K562 (cell line): ENCODE measurements at regions not wholly inside any gene's neighbourhood (a gene's known extent, or its start where the extent isn't known, plus 50 kb on each side); places are given as distances from the start of the nearest gene placed in this dataset.
A peak's percentile ranks its signal among the peaks of the same experiment; 100 is the strongest.

Experiments used
- ATAC-seq: fragments of 200-7000 bp; cut with Tn5 transposase; 3 replicates; pipeline ENCODE4 v1.9.1; 2020; ENCODE audit warnings: moderate library complexity
- BruUV-seq: library from RNA; stranded (reverse); fragments of 400-500 nt; replicated peaks from 2 replicates; lab custom pipeline; 2021; lab: Mats Ljungman, UMichigan
- CTCF ChIA-PET: fragments of 300-600 bp; formaldehyde crosslinking; extraction: SDS; loops from one replicate; lab custom pipeline; 2021; ENCODE audit warnings: low intra/inter-chr PET ratio; lab: Yijun Ruan, JAX
- POLR2A ChIA-PET: fragments of 300-600, 350-650 bp; sonication (Branson Sonifier 250); formaldehyde crosslinking; extraction: SDS; loops from one replicate; lab custom pipeline; 2021; ENCODE audit warnings: antibody characterized with exemption, inconsistent platforms; lab: Yijun Ruan, JAX
- DNase-seq, 4 experiments: peaks; one replicate each; pipeline versions ENCODE4 v3.0.0 to v3.0.0-alpha.2; 2011 to 2018; ENCODE audit warnings: low spot score in 3 of 4, mixed read lengths in 3 of 4; ENCODE audit errors: extremely low read depth in 1 of 4
- FAIRE-seq: peaks from 2 replicates; lab custom pipeline; 2011; peaks lifted over from hg19 to GRCh38; lab: Jason Lieb, UNC
- H2AFZ ChIP-seq: 2 replicates; pipeline ENCODE4 v1.6.0; 2011; ENCODE audit warnings: low read depth, low read length, control low read depth, inconsistent platforms
- H3K27ac ChIP-seq: fragments of 200-600 bp; 3 replicates; pipeline ENCODE4 v1.8.0; 2011; ENCODE audit warnings: low read depth, mild to moderate bottlenecking, control low read depth, inconsistent platforms, low read length, moderate library complexity, mixed read lengths; ENCODE audit errors: extremely low read depth
- H3K27me3 ChIP-seq, 2 experiments: fragments of 300-600 bp in 1 of 2; 2 replicates in 1 of 2; 3 replicates in 1 of 2; pipeline versions ENCODE4 v1.6.0 to v1.8.0; 2011; ENCODE audit warnings: inconsistent platforms in 2 of 2, low read length in 2 of 2, mild to moderate bottlenecking in 1 of 2, mixed read lengths in 1 of 2, moderate library complexity in 1 of 2; ENCODE audit not compliant: control insufficient read depth in 2 of 2, insufficient read depth in 2 of 2
- H3K36me3 ChIP-seq: fragments of 300-600 bp; 3 replicates; pipeline ENCODE4 v1.8.0; 2011; ENCODE audit warnings: mild to moderate bottlenecking, low read length, inconsistent platforms; ENCODE audit not compliant: control insufficient read depth, insufficient read depth
- H3K4me1 ChIP-seq, 2 experiments: fragments of 200-600 bp in 1 of 2; replicated peaks in 1 of 2; 2 replicates in 1 of 2; 3 replicates in 1 of 2; pipeline versions ENCODE4 v1.5.1 to v1.8.0; 2011; ENCODE audit warnings: inconsistent platforms in 2 of 2, low read length in 2 of 2, mild to moderate bottlenecking in 1 of 2, mixed read lengths in 1 of 2, moderate library complexity in 1 of 2; ENCODE audit not compliant: control insufficient read depth in 2 of 2, insufficient read depth in 2 of 2
- H3K4me2 ChIP-seq: 2 replicates; pipeline ENCODE4 v1.6.1; 2011; ENCODE audit warnings: low read length, control low read depth, inconsistent platforms, mixed read lengths; ENCODE audit not compliant: insufficient read depth
- H3K4me3 ChIP-seq: fragments of 200-600 bp; sonication (generic), shearing (Covaris generic); 2 replicates; pipeline ENCODE4 v1.5.1; 2016; ENCODE audit warnings: control low read depth, inconsistent platforms
- H3K79me2 ChIP-seq: fragments of 200-600 bp; 3 replicates; pipeline ENCODE4 v1.8.0; 2011; ENCODE audit warnings: low read length, inconsistent platforms; ENCODE audit not compliant: control insufficient read depth, insufficient read depth
- H3K9ac ChIP-seq, 2 experiments: 2 replicates each; pipeline versions ENCODE4 v1.6.0 to v1.6.1; 2011; ENCODE audit warnings: low read depth in 2 of 2, low read length in 2 of 2, control low read depth in 1 of 2, inconsistent platforms in 1 of 2, mild to moderate bottlenecking in 1 of 2, mixed read lengths in 1 of 2; ENCODE audit not compliant: insufficient read depth in 1 of 2
- H3K9me1 ChIP-seq: one replicate; pipeline ENCODE4 v1.6.0; 2011; ENCODE audit warnings: inconsistent platforms, mild to moderate bottlenecking, low read length, moderate library complexity; ENCODE audit not compliant: control insufficient read depth, insufficient read depth
- H3K9me3 ChIP-seq: replicated peaks from 2 replicates; pipeline ENCODE4 v1.5.1; 2011; ENCODE audit warnings: low read depth, low read length, inconsistent platforms; ENCODE audit not compliant: control insufficient read depth, insufficient read depth
- H4K20me1 ChIP-seq: replicated peaks from 2 replicates; pipeline ENCODE4 v1.6.1; 2011; ENCODE audit warnings: low read length, inconsistent platforms, mixed read lengths; ENCODE audit not compliant: control insufficient read depth, insufficient read depth
- CTBP1 ChIP-seq: fragments of 450-650 bp; IDR thresholded peaks from 2 replicates; pipeline ENCODE4 v1.6.1; 2016; ENCODE audit warnings: borderline replicate concordance
- CTCF ChIP-seq, 3 experiments: IDR thresholded peaks in 2 of 3; conservative IDR thresholded peaks in 1 of 3; 2 replicates each; pipeline ENCODE4 v1.5.1; 2011 to 2012; ENCODE audit warnings: low read length in 3 of 3, mild to moderate bottlenecking in 3 of 3, control low read depth in 2 of 3, improper control_type of control experiment in 1 of 3, inconsistent platforms in 1 of 3, low read depth in 1 of 3, mixed read lengths in 1 of 3, moderate library complexity in 1 of 3; ENCODE audit not compliant: insufficient read depth in 2 of 3
- CXXC5 ChIP-seq: fragments of 250-450 bp; sonication (Bioruptor Pico); IDR thresholded peaks from 2 replicates; pipeline ENCODE4 v1.8.0; 2022; ENCODE audit warnings: inconsistent platforms, mild to moderate bottlenecking, moderate library complexity
- ESRRA ChIP-seq: fragments of 450-650 bp; IDR thresholded peaks from 2 replicates; pipeline ENCODE4 v1.6.1; 2014; ENCODE audit warnings: low read depth, mild to moderate bottlenecking, moderate library complexity, borderline replicate concordance
- L3MBTL2 ChIP-seq: fragments of 450-650 bp; IDR thresholded peaks from 2 replicates; pipeline ENCODE4 v1.6.1; 2016; ENCODE audit warnings: mild to moderate bottlenecking, moderate library complexity
- NR2C1 ChIP-seq, 2 experiments: fragments of 450-650 bp; IDR thresholded peaks; 2 replicates each; pipeline ENCODE4 v1.6.1; 2017; ENCODE audit warnings: mild to moderate bottlenecking in 2 of 2, antibody characterized with exemption in 1 of 2, inconsistent platforms in 1 of 2, missing compliant biosample characterization in 1 of 2, missing genetic modification characterization in 1 of 2
- NR2C2 ChIP-seq, 2 experiments: fragments of 200-800 bp in 1 of 2; sonication (Bioruptor generic) in 1 of 2; sonication (generic) in 1 of 2; formaldehyde crosslinking in 1 of 2; IDR thresholded peaks; 2 replicates each; pipeline versions ENCODE4 v1.6.1 to v1.8.0; 2016 to 2022; ENCODE audit warnings: mild to moderate bottlenecking in 1 of 2, missing compliant biosample characterization in 1 of 2, missing genetic modification characterization in 1 of 2, missing genetic modification reagents in 1 of 2
- NRF1 ChIP-seq, 2 experiments: fragments of 450-650 bp; IDR thresholded peaks in 1 of 2; conservative IDR thresholded peaks in 1 of 2; 2 replicates each; pipeline ENCODE4 v1.6.1; 2014; ENCODE audit warnings: mild to moderate bottlenecking in 2 of 2
- RBFOX2 ChIP-seq: fragments of 200-400 bp; formaldehyde crosslinking; IDR thresholded peaks from 2 replicates; pipeline ENCODE4 v1.6.1; 2017; ENCODE audit warnings: low read depth, mild to moderate bottlenecking, low read length, moderate library complexity
- SAFB ChIP-seq: fragments of 200-400 bp; formaldehyde crosslinking; IDR thresholded peaks from 2 replicates; pipeline ENCODE4 v1.6.1; 2017; ENCODE audit warnings: low read depth, low read length, borderline replicate concordance
- SMAD4 ChIP-seq: fragments of 250-450 bp; sonication (Bioruptor Pico); conservative IDR thresholded peaks from 2 replicates; pipeline ENCODE4 v1.8.0; 2021; ENCODE audit warnings: inconsistent platforms, mild to moderate bottlenecking, moderate library complexity
- SREBF1 ChIP-seq: fragments of 150-350 bp; IDR thresholded peaks from 2 replicates; pipeline ENCODE4 v1.6.1; 2014; ENCODE audit warnings: antibody characterized with exemption, low read depth, low read length, borderline replicate concordance
- YY1 ChIP-seq, 3 experiments: IDR thresholded peaks; 2 replicates each; pipeline ENCODE4 v1.6.1; 2011; ENCODE audit warnings: low read length in 2 of 3, mild to moderate bottlenecking in 2 of 3, moderate library complexity in 2 of 3, borderline replicate concordance in 1 of 3, control low read depth in 1 of 3, low read depth in 1 of 3; ENCODE audit not compliant: insufficient read depth in 3 of 3, insufficient replicate concordance in 2 of 3, control insufficient read depth in 1 of 3, insufficient read length in 1 of 3; ENCODE audit errors: extremely low read depth in 1 of 3
- ZFP1 ChIP-seq: fragments of 450-650 bp; formaldehyde crosslinking; IDR thresholded peaks from 2 replicates; pipeline ENCODE4 v1.4.0; 2020; ENCODE audit warnings: mild to moderate bottlenecking, mixed read lengths
- ZFX ChIP-seq: sonication (generic); formaldehyde crosslinking; IDR thresholded peaks from 2 replicates; pipeline ENCODE4 v1.8.0; 2022; ENCODE audit warnings: mild to moderate bottlenecking, missing genetic modification reagents, moderate library complexity
- WGBS: fragments of 100-300 bp; shearing (Covaris generic); methylation state at CpG from one replicate; pipeline ENCODE4 v1.1.6; 2016; ENCODE audit warnings: low coverage, mixed read lengths; ENCODE audit not compliant: insufficient coverage; ENCODE audit errors: missing lambda C conversion rate; 5-methylcytosine and 5-hydroxymethylcytosine counted together
- in situ Hi-C: fragments of 300-500 bp; cut with MboI; formaldehyde crosslinking; loops from 4 replicates; pipeline ENCODE4 v1.15.0; 2018; ENCODE audit warnings: inconsistent platforms, mixed read lengths
- intact Hi-C: fragments of 100-400 bp; cut with micrococcal nuclease; formaldehyde crosslinking; loops from 2 replicates; pipeline ENCODE4 v1.14.2; 2022

DNA sequence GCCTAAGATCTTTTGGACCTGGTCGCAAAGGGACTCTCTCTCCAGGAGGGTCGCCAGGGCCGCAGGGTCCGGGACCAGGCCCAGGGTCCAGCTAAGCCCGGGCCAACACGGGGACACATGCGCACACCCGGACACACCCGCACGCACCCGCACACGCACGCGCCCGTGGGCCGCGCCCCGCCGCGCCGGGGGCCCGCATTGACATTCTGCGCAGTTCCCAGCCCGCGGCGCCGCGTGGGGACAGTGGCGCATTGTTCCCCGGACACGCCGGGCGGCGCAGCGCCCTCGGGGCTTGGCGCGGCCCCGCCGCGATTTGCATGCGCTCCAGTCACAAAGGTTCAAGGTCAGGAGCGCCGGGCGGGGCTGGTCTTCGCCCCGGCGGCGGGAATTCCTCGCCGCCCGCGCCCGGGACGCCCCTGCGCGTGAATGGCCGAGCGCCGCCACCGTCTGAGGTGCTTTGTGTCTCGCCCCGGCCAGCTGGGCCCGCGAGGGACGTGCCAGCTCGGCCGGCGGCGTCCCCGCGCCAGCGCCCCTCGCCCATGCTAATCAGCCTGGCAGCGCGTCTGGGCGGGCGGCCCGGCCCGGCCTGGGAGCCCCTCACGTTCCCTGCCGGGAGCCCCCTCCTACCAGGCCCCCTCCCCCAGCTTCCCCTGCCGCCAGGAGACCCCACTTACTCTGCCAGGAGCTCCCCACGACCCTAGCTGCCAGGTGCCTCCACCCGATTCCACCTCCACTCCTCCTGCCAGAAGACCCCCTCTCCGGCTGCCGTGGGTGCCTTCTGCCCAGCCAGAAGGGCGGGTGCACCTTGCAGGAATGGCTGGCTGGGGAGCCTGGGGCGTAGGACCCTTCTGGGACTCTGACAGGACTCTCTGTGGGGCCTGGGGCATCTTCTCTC lies 50.5 kb upstream of the WNT7B start:
- Histone ChIP-seq H3K4me3 (0 out of 2 replicates have a peak overlapping the region, but pooled peaks have one; percentile 10), H2AFZ (peak overlapping the region; percentile 83), H3K9me3 (no peaks in the 10 kb centered on the region), H3K9me1 (no peaks in the 10 kb centered on the region), H3K36me3 (no peaks in the 10 kb centered on the region), H3K27ac (no peak overlapping the region), H3K9ac (peak overlapping the region; percentile 25 to 88; a peak in 3 of 4 replicates), H3K4me1 (peaks cover 0 to 21% of the 10 kb centered on the region in 2 experiments; a peak in 2 of 5 replicates), H4K20me1 (no peaks in the 10 kb centered on the region), H3K27me3 (no peaks in the 10 kb centered on the region), H3K4me2 (peak overlapping the region; percentile 41), H3K79me2 (no peaks in the 10 kb centered on the region)
- no peak for FAIRE-seq
- in situ Hi-C loops = no loop called here
- 16% methylated on average over 9 of the region's 89 CpGs for WGBS
- BruUV-seq = no TSS peak
- intact Hi-C loops = no loop called here
- CTCF ChIA-PET = no interaction called here
- DNase-seq = peak; percentile 47 to 64 (median 54)
- peak; percentile 81 for ATAC-seq
- POLR2A ChIA-PET = interaction anchor here (0.7 to 0.8 kb wide), 2 partner anchors 14 to 36 kb away, joined by 3 to 5 read pairs; no protein-coding TSS in a partner anchor
- peak; percentile 76 to 79 for TF ChIP-seq NRF1 (conservative IDR thresholded peaks at IDR 0.05 in 1 of 2, IDR thresholded peaks at IDR 0.05 in 1 of 2)
- TF ChIP-seq CTCF (IDR thresholded peaks at IDR 0.05 in 2 of 3, conservative IDR thresholded peaks at IDR 0.05 in 1 of 3; ENCODE audit: insufficient read depth in 2 of 3, low read depth in 1 of 3, low read length in 3 of 3) = peak in 2 of 3 experiments; percentile 27 to 35; a peak in 3 of 6 replicates
- TF ChIP-seq CXXC5 = peak; percentile 75
- TF ChIP-seq L3MBTL2 = peak; percentile 54; the same call in 1 of the 2 replicates
- peak; percentile 70; the same call in 1 of the 2 replicates for TF ChIP-seq ESRRA
- peak; percentile 48; the same call in 1 of the 2 replicates for TF ChIP-seq CTBP1
- no peak for TF ChIP-seq ZFP1
- TF ChIP-seq SREBF1 = no peak
- TF ChIP-seq ZFX = peak; percentile 58
- no peak for TF ChIP-seq NR2C1 (IDR thresholded peaks at IDR 0.05)
- TF ChIP-seq NR2C1 (tag; IDR thresholded peaks at IDR 0.05) = 0 out of 2 replicates have a peak, but pooled peaks have one; percentile 38
- TF ChIP-seq SAFB = peak; percentile 88
- TF ChIP-seq SMAD4 = peak; percentile 78
- peak; percentile 68 for TF ChIP-seq RBFOX2
- peak in 1 of 3 experiments; percentile 25 for TF ChIP-seq YY1 (IDR thresholded peaks at IDR 0.05; ENCODE audit: borderline replicate concordance in 1 of 3, control insufficient read depth in 1 of 3, extremely low read depth in 1 of 3, insufficient read depth in 3 of 3, insufficient read length in 1 of 3, insufficient replicate concordance in 2 of 3, low read depth in 1 of 3, low read length in 2 of 3)
- TF ChIP-seq NR2C2 (CRISPR knock-in tag; IDR thresholded peaks at IDR 0.05) = no peak
- peak; percentile 68; the same call in 1 of the 2 replicates for TF ChIP-seq NR2C2 (tag; IDR thresholded peaks at IDR 0.05)
